ENCODE measurements at regions not wholly inside any gene's neighbourhood (a gene's known extent, or its start where the extent isn't known, plus 50 kb on each side); places are given as distances from the start of the nearest gene placed in this dataset.

GRCh38 chr4:138633580-138633904 is 382.0 kb upstream of the NOCT start:
- TF ChIP-seq CTCF (IDR thresholded peaks at IDR 0.05) (no peak), POLR2A (IDR thresholded peaks at IDR 0.05) (no peak)
